ENCODE measurements at regions not wholly inside any gene's neighbourhood (a gene's known extent, or its start where the extent isn't known, plus 50 kb on each side); places are given as distances from the start of the nearest gene placed in this dataset.

GRCh38 chrX:109822861-109823260, 89.8 kb upstream of the ACSL4 start:
- WGBS, 2 experiments = 76 to 83% methylated on average over 3 to 4 of the region's 4 CpGs
- H3K4me3 ChIP-seq (ENCODE audit: insufficient read depth, low read depth, low read length) = no peak overlapping the region
- H3K27ac ChIP-seq (ENCODE audit: insufficient read depth, low read depth, low read length, poor library complexity, severe bottlenecking) = no peak overlapping the region
- no peaks in the 10 kb centered on the region for H3K27me3 ChIP-seq (ENCODE audit: control insufficient read depth, insufficient read depth, low read length, poor library complexity, severe bottlenecking)
- no peaks in the 10 kb centered on the region for H3K36me3 ChIP-seq (ENCODE audit: control insufficient read depth, insufficient read depth, low read length)
- H3K4me1 ChIP-seq (ENCODE audit: control insufficient read depth, insufficient read depth, low read length) = no peaks in the 10 kb centered on the region
- no peaks in the 10 kb centered on the region for H3K9me3 ChIP-seq (ENCODE audit: control insufficient read depth, low read length)

- WGBS, 2 experiments = 92 to 100% methylated on average over 1 of the region's 1 CpG
- Histone ChIP-seq H3K9me3 (ENCODE audit: control insufficient read depth, low read length) (no peaks in the 10 kb centered on the region), H3K4me3 (ENCODE audit: insufficient read depth, low read depth, low read length) (no peak overlapping the region), H3K4me1 (ENCODE audit: control insufficient read depth, insufficient read depth, low read length) (no peaks in the 10 kb centered on the region), H3K36me3 (ENCODE audit: control insufficient read depth, insufficient read depth, low read length) (no peaks in the 10 kb centered on the region), H3K27ac (ENCODE audit: insufficient read depth, low read depth, low read length, poor library complexity, severe bottlenecking) (no peak overlapping the region), H3K27me3 (ENCODE audit: control insufficient read depth, insufficient read depth, low read length, poor library complexity, severe bottlenecking) (no peaks in the 10 kb centered on the region)
Measured at GRCh38 chrX:109826954-109827708, 94.1 kb upstream of the ACSL4 start.

GRCh38 chrX:109827772-109828171, 94.7 kb upstream of the ACSL4 start:
- no peaks in the 10 kb centered on the region for H3K4me1 ChIP-seq (ENCODE audit: control insufficient read depth, insufficient read depth, low read length)
- 92 to 95% methylated on average over 4 of the region's 4 CpGs for WGBS, 2 experiments
- no peaks in the 10 kb centered on the region for H3K9me3 ChIP-seq (ENCODE audit: control insufficient read depth, low read length)
- H3K27me3 ChIP-seq (ENCODE audit: control insufficient read depth, insufficient read depth, low read length, poor library complexity, severe bottlenecking) = no peaks in the 10 kb centered on the region
- H3K27ac ChIP-seq (ENCODE audit: insufficient read depth, low read depth, low read length, poor library complexity, severe bottlenecking) = no peak overlapping the region
- H3K4me3 ChIP-seq (ENCODE audit: insufficient read depth, low read depth, low read length) = no peak overlapping the region
- no peaks in the 10 kb centered on the region for H3K36me3 ChIP-seq (ENCODE audit: control insufficient read depth, insufficient read depth, low read length)

GRCh38 chrX:109830157-109830703, 97.2 kb upstream of the ACSL4 start:
- Histone ChIP-seq H3K36me3 (ENCODE audit: control insufficient read depth, insufficient read depth, low read length) (no peaks in the 10 kb centered on the region), H3K27ac (ENCODE audit: insufficient read depth, low read depth, low read length, poor library complexity, severe bottlenecking) (no peak overlapping the region), H3K27me3 (ENCODE audit: control insufficient read depth, insufficient read depth, low read length, poor library complexity, severe bottlenecking) (no peaks in the 10 kb centered on the region), H3K4me1 (ENCODE audit: control insufficient read depth, insufficient read depth, low read length) (no peaks in the 10 kb centered on the region), H3K4me3 (ENCODE audit: insufficient read depth, low read depth, low read length) (no peak overlapping the region), H3K9me3 (ENCODE audit: control insufficient read depth, low read length) (no peaks in the 10 kb centered on the region)
- 79 to 100% methylated on average over 2 to 3 of the region's 3 CpGs for WGBS, 2 experiments

- H3K9me3 ChIP-seq (ENCODE audit: control insufficient read depth, low read length) = no peaks in the 10 kb centered on the region
- no peaks in the 10 kb centered on the region for H3K4me1 ChIP-seq (ENCODE audit: control insufficient read depth, insufficient read depth, low read length)
- H3K27ac ChIP-seq (ENCODE audit: insufficient read depth, low read depth, low read length, poor library complexity, severe bottlenecking) = no peak overlapping the region
- WGBS, 2 experiments = 92 to 100% methylated on average over 1 to 3 of the region's 3 CpGs
- H3K36me3 ChIP-seq (ENCODE audit: control insufficient read depth, insufficient read depth, low read length) = no peaks in the 10 kb centered on the region
- no peaks in the 10 kb centered on the region for H3K27me3 ChIP-seq (ENCODE audit: control insufficient read depth, insufficient read depth, low read length, poor library complexity, severe bottlenecking)
- no peak overlapping the region for H3K4me3 ChIP-seq (ENCODE audit: insufficient read depth, low read depth, low read length)
Measured at GRCh38 chrX:109830704-109831206, 97.7 kb upstream of the ACSL4 start.

GRCh38 chrX:109831326-109831985, 98.4 kb upstream of the ACSL4 start:
- Histone ChIP-seq H3K9me3 (ENCODE audit: control insufficient read depth, low read length) (no peaks in the 10 kb centered on the region), H3K27ac (ENCODE audit: insufficient read depth, low read depth, low read length, poor library complexity, severe bottlenecking) (no peak overlapping the region), H3K4me1 (ENCODE audit: control insufficient read depth, insufficient read depth, low read length) (no peaks in the 10 kb centered on the region), H3K27me3 (ENCODE audit: control insufficient read depth, insufficient read depth, low read length, poor library complexity, severe bottlenecking) (no peaks in the 10 kb centered on the region), H3K36me3 (ENCODE audit: control insufficient read depth, insufficient read depth, low read length) (no peaks in the 10 kb centered on the region), H3K4me3 (ENCODE audit: insufficient read depth, low read depth, low read length) (no peak overlapping the region)
- 95 to 98% methylated on average over 3 to 6 of the region's 6 CpGs for WGBS, 2 experiments

GRCh38 chrX:109839694-109840567, 106.9 kb upstream of the ACSL4 start:
- Histone ChIP-seq H3K9me3 (ENCODE audit: control insufficient read depth, low read length) (no peaks in the 10 kb centered on the region), H3K4me3 (ENCODE audit: insufficient read depth, low read depth, low read length) (no peak overlapping the region), H3K36me3 (ENCODE audit: control insufficient read depth, insufficient read depth, low read length) (no peaks in the 10 kb centered on the region), H3K4me1 (ENCODE audit: control insufficient read depth, insufficient read depth, low read length) (peaks cover 5% of the 10 kb centered on the region), H3K27me3 (ENCODE audit: control insufficient read depth, insufficient read depth, low read length, poor library complexity, severe bottlenecking) (no peaks in the 10 kb centered on the region), H3K27ac (ENCODE audit: insufficient read depth, low read depth, low read length, poor library complexity, severe bottlenecking) (no peak overlapping the region)
- 43 to 52% methylated on average over 11 to 13 of the region's 13 CpGs for WGBS, 2 experiments

GRCh38 chrX:109840585-109840984, 107.5 kb upstream of the ACSL4 start:
- H3K27me3 ChIP-seq (ENCODE audit: control insufficient read depth, insufficient read depth, low read length, poor library complexity, severe bottlenecking) = no peaks in the 10 kb centered on the region
- H3K27ac ChIP-seq (ENCODE audit: insufficient read depth, low read depth, low read length, poor library complexity, severe bottlenecking) = no peak overlapping the region

GRCh38 chrX:109841257-109841656, 108.2 kb upstream of the ACSL4 start:
- H3K4me1 ChIP-seq (ENCODE audit: control insufficient read depth, insufficient read depth, low read length) = peaks cover 5% of the 10 kb centered on the region
- 95 to 100% methylated on average over 4 of the region's 4 CpGs for WGBS, 2 experiments
- H3K27ac ChIP-seq (ENCODE audit: insufficient read depth, low read depth, low read length, poor library complexity, severe bottlenecking) = no peak overlapping the region
- no peaks in the 10 kb centered on the region for H3K27me3 ChIP-seq (ENCODE audit: control insufficient read depth, insufficient read depth, low read length, poor library complexity, severe bottlenecking)
- H3K9me3 ChIP-seq (ENCODE audit: control insufficient read depth, low read length) = no peaks in the 10 kb centered on the region
- no peak overlapping the region for H3K4me3 ChIP-seq (ENCODE audit: insufficient read depth, low read depth, low read length)
- no peaks in the 10 kb centered on the region for H3K36me3 ChIP-seq (ENCODE audit: control insufficient read depth, insufficient read depth, low read length)

More at GRCh38 chrX:109840585-109840984, 107.5 kb upstream of the ACSL4 start:
- H3K4me3 ChIP-seq (ENCODE audit: insufficient read depth, low read depth, low read length) = no peak overlapping the region
- WGBS, 2 experiments = 84 to 92% methylated on average over 2 to 3 of the region's 3 CpGs
- peaks cover 5% of the 10 kb centered on the region for H3K4me1 ChIP-seq (ENCODE audit: control insufficient read depth, insufficient read depth, low read length)
- no peaks in the 10 kb centered on the region for H3K36me3 ChIP-seq (ENCODE audit: control insufficient read depth, insufficient read depth, low read length)
- H3K9me3 ChIP-seq (ENCODE audit: control insufficient read depth, low read length) = no peaks in the 10 kb centered on the region
